HEK293 (cell line): ENCODE measurements at regions not wholly inside any gene's neighbourhood (a gene's known extent, or its start where the extent isn't known, plus 50 kb on each side); places are given as distances from the start of the nearest gene placed in this dataset.

ENCODE experiments used
- MYNN ChIP-seq: fragments of 450-650 bp; formaldehyde crosslinking; IDR thresholded peaks from 2 replicates; pipeline ENCODE4 v1.5.1; 2016; ENCODE audit warnings: missing biosample characterization, missing genetic modification characterization, borderline replicate concordance
- TCF7L2 ChIP-seq: IDR thresholded peaks from 2 replicates; pipeline ENCODE4 v1.6.1; 2011; ENCODE audit warnings: low read depth, mild to moderate bottlenecking, inconsistent platforms, low read length, moderate library complexity, borderline replicate concordance
- ZBTB1 ChIP-seq: fragments of 450-650 bp; formaldehyde crosslinking; IDR thresholded peaks from 2 replicates; pipeline ENCODE4 v1.5.1; 2016; ENCODE audit warnings: missing biosample characterization, missing genetic modification characterization
- ZNF140 ChIP-seq: fragments of 450-650 bp; formaldehyde crosslinking; IDR thresholded peaks from 2 replicates; pipeline ENCODE4 v1.5.1; 2016; ENCODE audit warnings: missing biosample characterization, missing genetic modification characterization
- ZNF274 ChIP-seq, 2 experiments: fragments of 200-500 bp in 1 of 2; fragments of 450-650 bp in 1 of 2; sonication (Bioruptor generic) in 1 of 2; formaldehyde crosslinking in 1 of 2; IDR thresholded peaks; 2 replicates each; pipeline versions ENCODE4 v1.5.1 to v1.6.1; 2014 to 2016; ENCODE audit warnings: borderline replicate concordance in 1 of 2, inconsistent platforms in 1 of 2, low read length in 1 of 2, missing biosample characterization in 1 of 2, missing genetic modification characterization in 1 of 2
- ZNF311 ChIP-seq: fragments of 450-650 bp; formaldehyde crosslinking; IDR thresholded peaks from 2 replicates; pipeline ENCODE4 v1.5.1; 2017; ENCODE audit warnings: missing biosample characterization, missing genetic modification characterization, borderline replicate concordance
- ZNF660 ChIP-seq: fragments of 450-650 bp; IDR thresholded peaks from 2 replicates; pipeline ENCODE4 v1.5.1; 2018; ENCODE audit warnings: missing biosample characterization, mild to moderate bottlenecking, missing genetic modification characterization
- ZNF670 ChIP-seq: fragments of 450-650 bp; formaldehyde crosslinking; IDR thresholded peaks from 2 replicates; pipeline ENCODE4 v1.5.1; 2016; ENCODE audit warnings: missing biosample characterization, missing genetic modification characterization, low read depth
- TF ChIP-seq, protein P1 (sequence below): fragments of 450-650 bp; formaldehyde crosslinking; IDR thresholded peaks from 2 replicates; pipeline ENCODE4 v1.5.1; 2016; ENCODE audit warnings: missing biosample characterization, missing genetic modification characterization

- TF ChIP-seq, protein P1, sequence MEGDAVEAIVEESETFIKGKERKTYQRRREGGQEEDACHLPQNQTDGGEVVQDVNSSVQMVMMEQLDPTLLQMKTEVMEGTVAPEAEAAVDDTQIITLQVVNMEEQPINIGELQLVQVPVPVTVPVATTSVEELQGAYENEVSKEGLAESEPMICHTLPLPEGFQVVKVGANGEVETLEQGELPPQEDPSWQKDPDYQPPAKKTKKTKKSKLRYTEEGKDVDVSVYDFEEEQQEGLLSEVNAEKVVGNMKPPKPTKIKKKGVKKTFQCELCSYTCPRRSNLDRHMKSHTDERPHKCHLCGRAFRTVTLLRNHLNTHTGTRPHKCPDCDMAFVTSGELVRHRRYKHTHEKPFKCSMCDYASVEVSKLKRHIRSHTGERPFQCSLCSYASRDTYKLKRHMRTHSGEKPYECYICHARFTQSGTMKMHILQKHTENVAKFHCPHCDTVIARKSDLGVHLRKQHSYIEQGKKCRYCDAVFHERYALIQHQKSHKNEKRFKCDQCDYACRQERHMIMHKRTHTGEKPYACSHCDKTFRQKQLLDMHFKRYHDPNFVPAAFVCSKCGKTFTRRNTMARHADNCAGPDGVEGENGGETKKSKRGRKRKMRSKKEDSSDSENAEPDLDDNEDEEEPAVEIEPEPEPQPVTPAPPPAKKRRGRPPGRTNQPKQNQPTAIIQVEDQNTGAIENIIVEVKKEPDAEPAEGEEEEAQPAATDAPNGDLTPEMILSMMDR (tag by site-specific recombination): no peak
- TF ChIP-seq ZNF660 (tag by site-specific recombination) (no peak), MYNN (no peak), ZNF311 (tag by site-specific recombination) (no peak), TCF7L2 (no peak), ZBTB1 (tag by site-specific recombination) (no peak), ZNF274 (IDR thresholded peaks at IDR 0.05; ENCODE audit: low read length) (no peak), ZNF274 (tag by site-specific recombination; IDR thresholded peaks at IDR 0.05; ENCODE audit: borderline replicate concordance) (no peak), ZNF670 (tag by site-specific recombination) (no peak), ZNF140 (tag by site-specific recombination) (no peak)
Observed at GRCh38 chr2:59084326-59084725, 843.2 kb upstream of the FANCL start.
